ENCODE measurements at regions not wholly inside any gene's neighbourhood (a gene's known extent, or its start where the extent isn't known, plus 50 kb on each side); places are given as distances from the start of the nearest gene placed in this dataset.

GRCh38 chr7:42611961-42612360, 299.9 kb downstream of the C7orf25 start:
- Histone ChIP-seq H3K4me3 (ENCODE audit: low read length) (no peak overlapping the region), H3K4me1 (ENCODE audit: insufficient read depth, low read length) (no peaks in the 10 kb centered on the region), H3K9me3 (ENCODE audit: insufficient read depth, low read depth, low read length) (no peaks in the 10 kb centered on the region), H3K9ac (ENCODE audit: low read depth, low read length) (no peak overlapping the region), H3K27ac (ENCODE audit: low read length) (no peak overlapping the region), H3K27me3 (ENCODE audit: insufficient read depth, low read length) (no peaks in the 10 kb centered on the region), H3K36me3 (ENCODE audit: insufficient read depth, low read depth, low read length) (no peaks in the 10 kb centered on the region)

GRCh38 chr7:42611289-42611928, 300.5 kb downstream of the C7orf25 start:
- Histone ChIP-seq H3K36me3 (ENCODE audit: insufficient read depth, low read depth, low read length) (no peaks in the 10 kb centered on the region), H3K9ac (ENCODE audit: low read depth, low read length) (no peak overlapping the region), H3K4me3 (ENCODE audit: low read length) (no peak overlapping the region), H3K9me3 (ENCODE audit: insufficient read depth, low read depth, low read length) (no peaks in the 10 kb centered on the region), H3K27me3 (ENCODE audit: insufficient read depth, low read length) (no peaks in the 10 kb centered on the region), H3K27ac (ENCODE audit: low read length) (no peak overlapping the region), H3K4me1 (ENCODE audit: insufficient read depth, low read length) (no peaks in the 10 kb centered on the region)

DNA sequence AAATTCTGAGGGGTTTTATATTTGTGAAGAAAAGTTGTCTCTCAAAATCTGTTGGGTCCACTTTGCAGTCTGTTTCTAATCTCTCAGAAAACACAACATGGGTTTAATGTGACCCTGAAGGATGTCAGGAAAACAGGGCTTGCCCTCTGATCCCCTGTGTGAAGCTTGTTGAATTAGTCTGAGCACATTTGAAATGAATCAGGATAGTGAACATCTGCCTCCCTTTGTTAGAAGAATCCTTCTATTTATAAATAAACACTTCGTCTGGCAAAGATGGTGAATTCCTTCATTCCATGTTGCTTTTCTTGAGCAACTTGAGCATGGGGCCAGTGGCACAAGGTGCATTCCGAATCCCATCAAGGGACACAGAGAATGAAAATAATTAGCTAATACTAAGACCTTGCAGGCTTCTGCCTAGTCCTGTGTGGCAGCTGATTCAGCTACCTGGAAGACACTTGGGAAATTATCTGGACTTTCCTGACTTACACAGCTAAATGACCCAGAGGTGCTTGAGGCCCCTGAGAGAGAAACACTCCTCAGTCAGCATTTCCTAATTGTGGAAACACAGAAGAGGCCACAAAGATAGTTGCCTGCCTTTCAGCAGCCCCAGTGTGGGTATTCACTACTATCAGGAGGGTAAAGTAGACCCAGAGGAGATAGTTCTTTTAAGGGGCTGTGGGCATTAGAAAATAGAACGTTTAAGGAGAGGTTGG, 305.5 kb downstream of the C7orf25 start:
- Histone ChIP-seq H3K27me3 (ENCODE audit: insufficient read depth, low read length) (no peaks in the 10 kb centered on the region), H3K27ac (ENCODE audit: low read length) (no peak overlapping the region), H3K4me3 (ENCODE audit: low read length) (no peak overlapping the region), H3K4me1 (ENCODE audit: insufficient read depth, low read length) (no peaks in the 10 kb centered on the region), H3K9me3 (ENCODE audit: insufficient read depth, low read depth, low read length) (no peaks in the 10 kb centered on the region), H3K36me3 (ENCODE audit: insufficient read depth, low read depth, low read length) (no peaks in the 10 kb centered on the region), H3K9ac (ENCODE audit: low read depth, low read length) (no peak overlapping the region)

DNA sequence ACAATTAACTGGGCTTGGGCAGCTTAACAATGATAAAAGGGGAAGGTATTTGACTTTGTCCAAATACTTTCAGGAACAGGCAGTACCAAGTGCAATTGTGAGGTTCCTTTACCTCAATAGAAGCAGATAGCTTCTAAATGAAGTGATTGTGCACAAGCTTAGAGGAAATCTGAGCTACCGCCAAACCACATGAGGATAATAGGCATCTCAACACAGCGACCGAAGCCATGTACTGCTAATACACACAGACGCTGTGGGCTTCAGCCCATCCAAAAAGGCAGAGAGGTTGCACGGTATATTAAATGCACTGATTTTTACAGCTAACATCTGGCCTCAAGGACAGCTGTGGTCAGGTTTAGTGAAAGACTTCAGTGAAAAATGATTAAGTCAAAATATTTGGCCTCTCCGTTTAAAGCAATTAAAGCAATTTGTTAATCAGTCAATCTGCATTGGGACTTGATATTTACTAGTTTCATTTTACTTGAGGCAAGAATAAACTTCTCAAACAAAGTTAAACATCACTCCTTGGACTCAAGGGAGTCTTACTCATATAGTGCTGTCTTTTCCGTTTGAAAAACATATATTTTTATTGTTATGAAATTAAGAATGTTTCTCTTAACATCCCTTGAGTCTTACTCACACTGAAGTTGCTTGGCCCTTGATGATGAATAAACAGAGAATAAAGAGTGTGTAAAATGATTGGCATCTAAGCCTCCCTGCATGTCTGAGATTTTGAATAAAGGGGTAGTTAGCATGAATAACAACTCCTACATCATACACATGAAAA, 306.3 kb downstream of the C7orf25 start:
- Histone ChIP-seq H3K9me3 (ENCODE audit: insufficient read depth, low read depth, low read length) (no peaks in the 10 kb centered on the region), H3K4me3 (ENCODE audit: low read length) (no peak overlapping the region), H3K27ac (ENCODE audit: low read length) (no peak overlapping the region), H3K27me3 (ENCODE audit: insufficient read depth, low read length) (no peaks in the 10 kb centered on the region), H3K9ac (ENCODE audit: low read depth, low read length) (no peak overlapping the region), H3K4me1 (ENCODE audit: insufficient read depth, low read length) (no peaks in the 10 kb centered on the region), H3K36me3 (ENCODE audit: insufficient read depth, low read depth, low read length) (no peaks in the 10 kb centered on the region)

GRCh38 chr7:42603496-42603895, 308.4 kb downstream of the C7orf25 start:
- Histone ChIP-seq H3K36me3 (ENCODE audit: insufficient read depth, low read depth, low read length) (no peaks in the 10 kb centered on the region), H3K9me3 (ENCODE audit: insufficient read depth, low read depth, low read length) (no peaks in the 10 kb centered on the region), H3K4me1 (ENCODE audit: insufficient read depth, low read length) (no peaks in the 10 kb centered on the region), H3K27ac (ENCODE audit: low read length) (no peak overlapping the region), H3K27me3 (ENCODE audit: insufficient read depth, low read length) (no peaks in the 10 kb centered on the region), H3K9ac (ENCODE audit: low read depth, low read length) (no peak overlapping the region), H3K4me3 (ENCODE audit: low read length) (no peak overlapping the region)

DNA sequence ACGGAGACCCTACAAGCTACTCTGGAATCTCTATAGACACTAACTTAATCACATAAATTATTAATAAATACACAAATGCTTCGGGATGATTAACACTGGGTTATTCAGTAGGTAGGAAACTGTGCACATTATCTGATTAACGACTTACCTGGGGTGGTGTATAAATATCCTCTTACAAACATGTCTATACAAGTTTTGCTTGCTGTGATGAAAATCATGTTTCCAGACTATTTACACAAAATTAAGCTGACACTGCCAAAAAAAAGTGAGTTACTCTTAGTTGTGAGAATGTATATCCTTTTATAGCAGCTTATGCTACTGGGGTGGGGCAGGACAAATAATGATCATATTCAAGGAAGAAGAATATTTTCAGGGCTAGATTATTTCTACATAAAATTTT, 314.6 kb downstream of the C7orf25 start:
- Histone ChIP-seq H3K9ac (ENCODE audit: low read depth, low read length) (no peak overlapping the region), H3K36me3 (ENCODE audit: insufficient read depth, low read depth, low read length) (no peaks in the 10 kb centered on the region), H3K27ac (ENCODE audit: low read length) (no peak overlapping the region), H3K4me3 (ENCODE audit: low read length) (no peak overlapping the region), H3K9me3 (ENCODE audit: insufficient read depth, low read depth, low read length) (no peaks in the 10 kb centered on the region), H3K27me3 (ENCODE audit: insufficient read depth, low read length) (no peaks in the 10 kb centered on the region), H3K4me1 (ENCODE audit: insufficient read depth, low read length) (no peaks in the 10 kb centered on the region)

DNA sequence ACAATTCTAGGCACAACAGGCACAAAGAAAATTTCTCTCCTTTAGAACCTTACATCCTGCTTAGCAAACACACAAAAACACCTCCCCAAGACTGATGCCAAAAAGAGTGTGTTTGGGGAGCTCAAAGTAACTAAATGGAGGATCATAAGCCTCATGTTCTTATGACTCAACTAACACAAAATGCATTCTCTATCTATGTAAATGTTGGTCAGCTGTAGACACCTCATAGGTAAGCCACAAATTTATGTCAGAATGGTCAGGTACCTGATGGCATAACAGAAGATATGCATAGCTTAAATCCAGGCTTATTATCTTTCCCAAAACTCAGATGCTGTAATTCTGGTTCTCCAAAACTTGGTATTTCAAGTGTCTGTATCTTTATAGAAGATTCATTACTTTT, 315.1 kb downstream of the C7orf25 start:
- no peaks in the 10 kb centered on the region for H3K4me1 ChIP-seq (ENCODE audit: insufficient read depth, low read length)
- no peak overlapping the region for H3K4me3 ChIP-seq (ENCODE audit: low read length)
- H3K9me3 ChIP-seq (ENCODE audit: insufficient read depth, low read depth, low read length): no peaks in the 10 kb centered on the region
- H3K27ac ChIP-seq (ENCODE audit: low read length): no peak overlapping the region
- H3K36me3 ChIP-seq (ENCODE audit: insufficient read depth, low read depth, low read length): no peaks in the 10 kb centered on the region
- H3K27me3 ChIP-seq (ENCODE audit: insufficient read depth, low read length): no peaks in the 10 kb centered on the region
- H3K9ac ChIP-seq (ENCODE audit: low read depth, low read length): no peak overlapping the region

- Histone ChIP-seq H3K27me3 (ENCODE audit: insufficient read depth, low read length) (no peaks in the 10 kb centered on the region), H3K36me3 (ENCODE audit: insufficient read depth, low read depth, low read length) (no peaks in the 10 kb centered on the region), H3K9ac (ENCODE audit: low read depth, low read length) (no peak overlapping the region), H3K4me3 (ENCODE audit: low read length) (no peak overlapping the region), H3K27ac (ENCODE audit: low read length) (no peak overlapping the region), H3K9me3 (ENCODE audit: insufficient read depth, low read depth, low read length) (peaks cover 3% of the 10 kb centered on the region; the same call in 1 of the 2 replicates), H3K4me1 (ENCODE audit: insufficient read depth, low read length) (no peaks in the 10 kb centered on the region)
Measured at GRCh38 chr7:42593860-42594259, 318.0 kb downstream of the C7orf25 start.

DNA sequence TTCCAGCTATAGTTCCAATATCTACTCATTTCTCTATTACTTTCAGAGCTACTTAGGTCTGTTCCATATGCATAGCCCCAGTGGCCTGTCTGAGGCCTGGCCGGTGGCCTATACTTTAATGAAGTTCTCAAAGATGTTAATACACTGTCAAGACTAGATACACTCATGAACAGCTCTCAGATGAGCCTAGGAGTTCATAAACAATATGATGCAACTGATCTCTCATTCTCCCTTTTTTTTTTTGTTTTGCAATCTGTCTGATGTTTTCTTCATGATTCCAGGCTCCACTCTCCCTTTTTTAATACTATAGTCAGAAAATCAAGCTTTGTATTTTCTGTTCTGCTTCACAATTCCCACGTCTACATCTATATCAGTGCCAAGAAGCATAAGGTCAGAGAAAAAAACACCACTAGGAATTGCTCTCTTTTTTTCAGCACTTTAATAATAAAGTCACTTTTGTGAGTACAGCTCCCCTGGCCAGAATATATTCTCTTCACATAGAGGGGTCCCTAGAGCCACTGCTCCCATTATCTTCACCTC, 321.0 kb downstream of the C7orf25 start:
- H3K27me3 ChIP-seq (ENCODE audit: insufficient read depth, low read length): no peaks in the 10 kb centered on the region
- no peaks in the 10 kb centered on the region for H3K36me3 ChIP-seq (ENCODE audit: insufficient read depth, low read depth, low read length)
- no peak overlapping the region for H3K27ac ChIP-seq (ENCODE audit: low read length)
- H3K9me3 ChIP-seq (ENCODE audit: insufficient read depth, low read depth, low read length): peaks cover 3% of the 10 kb centered on the region; the same call in 1 of the 2 replicates
- H3K9ac ChIP-seq (ENCODE audit: low read depth, low read length): no peak overlapping the region
- H3K4me3 ChIP-seq (ENCODE audit: low read length): no peak overlapping the region
- H3K4me1 ChIP-seq (ENCODE audit: insufficient read depth, low read length): no peaks in the 10 kb centered on the region

- H3K9me3 ChIP-seq (ENCODE audit: insufficient read depth, low read depth, low read length): peaks cover 3% of the 10 kb centered on the region; the same call in 1 of the 2 replicates
Measured at GRCh38 chr7:42588876-42589275, 323.0 kb downstream of the C7orf25 start.

GRCh38 chr7:42587806-42588205, 324.1 kb downstream of the C7orf25 start:
- Histone ChIP-seq H3K27ac (ENCODE audit: low read length) (no peak overlapping the region), H3K9me3 (ENCODE audit: insufficient read depth, low read depth, low read length) (peaks cover 3% of the 10 kb centered on the region; the same call in 1 of the 2 replicates), H3K36me3 (ENCODE audit: insufficient read depth, low read depth, low read length) (no peaks in the 10 kb centered on the region), H3K27me3 (ENCODE audit: insufficient read depth, low read length) (no peaks in the 10 kb centered on the region), H3K9ac (ENCODE audit: low read depth, low read length) (no peak overlapping the region), H3K4me3 (ENCODE audit: low read length) (no peak overlapping the region), H3K4me1 (ENCODE audit: insufficient read depth, low read length) (no peaks in the 10 kb centered on the region)

More at GRCh38 chr7:42588876-42589275, 323.0 kb downstream of the C7orf25 start:
- Histone ChIP-seq H3K27me3 (ENCODE audit: insufficient read depth, low read length) (no peaks in the 10 kb centered on the region), H3K27ac (ENCODE audit: low read length) (no peak overlapping the region), H3K9ac (ENCODE audit: low read depth, low read length) (no peak overlapping the region), H3K4me1 (ENCODE audit: insufficient read depth, low read length) (no peaks in the 10 kb centered on the region), H3K4me3 (ENCODE audit: low read length) (no peak overlapping the region), H3K36me3 (ENCODE audit: insufficient read depth, low read depth, low read length) (no peaks in the 10 kb centered on the region)
